Neural cell (in vitro differentiated cells): ENCODE measurements at regions not wholly inside any gene's neighbourhood (a gene's known extent, or its start where the extent isn't known, plus 50 kb on each side); places are given as distances from the start of the nearest gene placed in this dataset.

Source experiments
- H2AFZ ChIP-seq: fragments of 200-600, 300-800 bp; sonication (generic), shearing (Covaris generic); 2 replicates; pipeline ENCODE4 v1.6.0; 2014; ENCODE audit warnings: low read depth, mild to moderate bottlenecking, antibody characterized with exemption, low read length, moderate library complexity
- H3F3A ChIP-seq: fragments of 200-600 bp; shearing (Covaris generic); 2 replicates; pipeline ENCODE4 v1.6.1; 2016; ENCODE audit warnings: mild to moderate bottlenecking, moderate library complexity, mixed read lengths, antibody characterized with exemption, low read length; ENCODE audit not compliant: insufficient read depth, poor library complexity, severe bottlenecking
- H3K27ac ChIP-seq: fragments of 200-600, 300-800 bp; sonication (generic), shearing (Covaris generic); 2 replicates; pipeline ENCODE4 v1.5.1; 2014; ENCODE audit warnings: mild to moderate bottlenecking, low read length, moderate library complexity
- H3K27me3 ChIP-seq: fragments of 300-800, 200-600 bp; sonication (generic), shearing (Covaris generic); 2 replicates; pipeline ENCODE4 v1.6.0; 2014; ENCODE audit warnings: mild to moderate bottlenecking, low read depth, low read length, moderate library complexity; ENCODE audit not compliant: insufficient read depth
- H3K36me3 ChIP-seq: fragments of 300-800, 200-600 bp; sonication (generic), shearing (Covaris generic); 2 replicates; pipeline ENCODE4 v1.5.1; 2014; ENCODE audit warnings: mild to moderate bottlenecking, antibody characterized with exemption, low read length, moderate library complexity; ENCODE audit not compliant: insufficient read depth
- H3K4me2 ChIP-seq: fragments of 300-800, 200-600 bp; sonication (generic), shearing (Covaris generic); 2 replicates; pipeline ENCODE4 v1.6.0; 2014; ENCODE audit warnings: mild to moderate bottlenecking, low read length
- H3K4me3 ChIP-seq: fragments of 300-800, 200-600 bp; sonication (generic), shearing (Covaris generic); 2 replicates; pipeline ENCODE4 v1.5.1; 2014; ENCODE audit warnings: mild to moderate bottlenecking, low read length, moderate library complexity
- H3K79me2 ChIP-seq: fragments of 200-600 bp; shearing (Covaris generic); replicated peaks from 2 replicates; pipeline ENCODE4 v1.6.0; 2014; ENCODE audit warnings: mild to moderate bottlenecking, low read length, moderate library complexity; ENCODE audit not compliant: insufficient read depth
- H3K9ac ChIP-seq: fragments of 300-800, 200-600 bp; sonication (generic), shearing (Covaris generic); 2 replicates; pipeline ENCODE4 v1.6.1; 2016; ENCODE audit warnings: mild to moderate bottlenecking, low read length, mixed read lengths
- H3K9me2 ChIP-seq: fragments of 200-600 bp; shearing (Covaris generic); 2 replicates; pipeline ENCODE4 v1.6.1; 2016; ENCODE audit warnings: mild to moderate bottlenecking, low read length, mixed read lengths; ENCODE audit not compliant: insufficient read depth
- H3K9me3 ChIP-seq: fragments of 200-600, 300-800 bp; sonication (generic), shearing (Covaris generic); 2 replicates; pipeline ENCODE4 v1.6.1; 2016; ENCODE audit warnings: mild to moderate bottlenecking, mixed run types, low read length, moderate library complexity, mixed read lengths
- H4K20me1 ChIP-seq: fragments of 200-600 bp; shearing (Covaris generic); 2 replicates; pipeline ENCODE4 v1.6.1; 2016; ENCODE audit warnings: mild to moderate bottlenecking, mixed run types; ENCODE audit not compliant: insufficient read depth
- CTCF ChIP-seq: fragments of 450-650 bp; IDR thresholded peaks from 2 replicates; pipeline ENCODE4 v1.5.1; 2014; ENCODE audit warnings: antibody characterized with exemption, mild to moderate bottlenecking, moderate library complexity; ENCODE audit not compliant: poor library complexity, severe bottlenecking
- EP300 ChIP-seq: fragments of 450-650 bp; conservative IDR thresholded peaks from 2 replicates; pipeline ENCODE4 v1.6.1; 2014; ENCODE audit warnings: antibody characterized with exemption, mild to moderate bottlenecking, moderate library complexity; ENCODE audit not compliant: poor library complexity, severe bottlenecking
- EZH2 ChIP-seq: fragments of 200-600, 300-800 bp; shearing (Covaris generic), sonication (generic); IDR thresholded peaks from 2 replicates; pipeline ENCODE4 v1.6.1; 2014; ENCODE audit warnings: antibody characterized with exemption, low read length, borderline replicate concordance, mild to moderate bottlenecking; ENCODE audit not compliant: insufficient read depth, poor library complexity, severe bottlenecking
- MXI1 ChIP-seq: fragments of 450-650 bp; conservative IDR thresholded peaks from 2 replicates; pipeline ENCODE4 v1.6.1; 2014; ENCODE audit warnings: antibody characterized with exemption, mild to moderate bottlenecking; ENCODE audit not compliant: poor library complexity, severe bottlenecking
- POLR2AphosphoS5 ChIP-seq: IDR thresholded peaks from 2 replicates; pipeline ENCODE4 v1.6.1; 2012
- RAD21 ChIP-seq: fragments of 450-650 bp; conservative IDR thresholded peaks from 2 replicates; pipeline ENCODE4 v1.6.1; 2014; ENCODE audit warnings: antibody characterized with exemption, mild to moderate bottlenecking, moderate library complexity
- SMC3 ChIP-seq: fragments of 450-650 bp; conservative IDR thresholded peaks from 2 replicates; pipeline ENCODE4 v1.6.1; 2014; ENCODE audit warnings: antibody characterized with exemption, mild to moderate bottlenecking, moderate library complexity; ENCODE audit not compliant: poor library complexity
- TAF1 ChIP-seq: IDR thresholded peaks from 2 replicates; pipeline ENCODE4 v1.6.1; 2012; ENCODE audit warnings: low read depth
- TF ChIP-seq, protein P1 (sequence below): IDR thresholded peaks from 2 replicates; pipeline ENCODE4 v1.6.1; 2012; ENCODE audit warnings: borderline replicate concordance

DNA sequence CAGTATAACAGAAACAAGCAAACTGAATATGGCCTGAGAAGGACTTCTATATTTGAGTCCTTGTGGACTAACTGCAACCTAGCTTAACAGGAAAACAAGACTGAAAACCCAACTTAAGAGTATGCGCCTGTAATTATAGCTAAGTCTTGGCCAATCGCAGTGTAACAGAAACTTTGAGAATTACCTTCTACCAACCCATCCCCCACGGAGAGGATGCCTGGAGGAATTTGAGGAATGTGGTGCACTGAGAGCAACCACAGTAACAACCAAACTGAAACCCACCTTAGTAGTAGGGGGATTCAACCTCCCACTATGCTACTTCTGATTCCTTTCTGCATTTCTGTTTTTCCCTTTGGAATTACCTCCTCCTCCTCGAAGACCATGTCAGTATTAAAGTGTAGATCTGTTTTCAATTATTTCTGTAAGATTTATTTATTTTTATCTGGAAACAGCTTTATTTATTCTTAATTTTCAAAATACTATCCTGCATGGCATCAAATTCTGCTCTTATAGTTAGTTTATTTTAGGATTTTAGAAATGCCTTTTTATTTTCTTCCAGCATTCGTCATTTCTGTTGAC is 393.6 kb downstream of the KCNA4 start:
- Histone ChIP-seq H3K79me2 (no peaks in the 10 kb centered on the region), H4K20me1 (no peaks in the 10 kb centered on the region), H3K4me3 (no peak overlapping the region), H3K9ac (no peak overlapping the region), H3K27me3 (no peaks in the 10 kb centered on the region), H3K36me3 (no peaks in the 10 kb centered on the region), H3K9me3 (no peaks in the 10 kb centered on the region), H3F3A (no peaks in the 10 kb centered on the region), H2AFZ (no peak overlapping the region), H3K4me2 (no peak overlapping the region), H3K9me2 (no peaks in the 10 kb centered on the region), H3K27ac (no peak overlapping the region)
- no peak for TF ChIP-seq TAF1
- TF ChIP-seq CTCF = no peak
- TF ChIP-seq, protein P1, sequence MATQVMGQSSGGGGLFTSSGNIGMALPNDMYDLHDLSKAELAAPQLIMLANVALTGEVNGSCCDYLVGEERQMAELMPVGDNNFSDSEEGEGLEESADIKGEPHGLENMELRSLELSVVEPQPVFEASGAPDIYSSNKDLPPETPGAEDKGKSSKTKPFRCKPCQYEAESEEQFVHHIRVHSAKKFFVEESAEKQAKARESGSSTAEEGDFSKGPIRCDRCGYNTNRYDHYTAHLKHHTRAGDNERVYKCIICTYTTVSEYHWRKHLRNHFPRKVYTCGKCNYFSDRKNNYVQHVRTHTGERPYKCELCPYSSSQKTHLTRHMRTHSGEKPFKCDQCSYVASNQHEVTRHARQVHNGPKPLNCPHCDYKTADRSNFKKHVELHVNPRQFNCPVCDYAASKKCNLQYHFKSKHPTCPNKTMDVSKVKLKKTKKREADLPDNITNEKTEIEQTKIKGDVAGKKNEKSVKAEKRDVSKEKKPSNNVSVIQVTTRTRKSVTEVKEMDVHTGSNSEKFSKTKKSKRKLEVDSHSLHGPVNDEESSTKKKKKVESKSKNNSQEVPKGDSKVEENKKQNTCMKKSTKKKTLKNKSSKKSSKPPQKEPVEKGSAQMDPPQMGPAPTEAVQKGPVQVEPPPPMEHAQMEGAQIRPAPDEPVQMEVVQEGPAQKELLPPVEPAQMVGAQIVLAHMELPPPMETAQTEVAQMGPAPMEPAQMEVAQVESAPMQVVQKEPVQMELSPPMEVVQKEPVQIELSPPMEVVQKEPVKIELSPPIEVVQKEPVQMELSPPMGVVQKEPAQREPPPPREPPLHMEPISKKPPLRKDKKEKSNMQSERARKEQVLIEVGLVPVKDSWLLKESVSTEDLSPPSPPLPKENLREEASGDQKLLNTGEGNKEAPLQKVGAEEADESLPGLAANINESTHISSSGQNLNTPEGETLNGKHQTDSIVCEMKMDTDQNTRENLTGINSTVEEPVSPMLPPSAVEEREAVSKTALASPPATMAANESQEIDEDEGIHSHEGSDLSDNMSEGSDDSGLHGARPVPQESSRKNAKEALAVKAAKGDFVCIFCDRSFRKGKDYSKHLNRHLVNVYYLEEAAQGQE = no peak
- TF ChIP-seq SMC3 = no peak
- TF ChIP-seq EZH2 = no peak

DNA sequence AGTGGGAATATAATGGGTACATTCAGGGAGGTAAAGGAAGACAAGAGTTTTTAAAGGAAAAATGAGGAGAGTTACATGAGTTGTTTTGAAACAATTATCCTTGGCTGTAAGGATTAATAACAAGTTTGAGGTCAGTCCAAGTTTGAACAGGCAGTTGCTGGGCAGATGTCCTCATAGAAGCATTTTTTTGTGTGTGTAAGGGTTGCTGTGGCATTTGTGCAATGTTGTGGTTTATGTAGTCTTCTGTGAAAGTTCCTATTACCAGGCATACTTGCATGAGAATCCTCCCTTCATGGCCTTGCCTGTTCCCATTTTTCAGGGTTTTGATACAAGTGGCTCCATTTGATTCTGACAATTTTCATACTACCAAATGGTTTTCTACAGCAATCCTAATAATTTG is 400.2 kb downstream of the KCNA4 start:
- H2AFZ ChIP-seq = no peak overlapping the region
- no peaks in the 10 kb centered on the region for H3F3A ChIP-seq
- TF ChIP-seq RAD21 (no peak), SMC3 (no peak), MXI1 (no peak), TAF1 (no peak), EP300 (no peak), EZH2 (no peak), CTCF (no peak), POLR2AphosphoS5 (no peak)
- TF ChIP-seq, protein P1 = no peak

More for the DNA sequence above, 400.2 kb downstream of the KCNA4 start:
- H3K4me2 ChIP-seq = no peak overlapping the region
- H3K27me3 ChIP-seq = no peaks in the 10 kb centered on the region
- no peaks in the 10 kb centered on the region for H3K9me2 ChIP-seq
- H3K9me3 ChIP-seq = no peaks in the 10 kb centered on the region
- H3K4me3 ChIP-seq = no peak overlapping the region
- H3K9ac ChIP-seq = no peak overlapping the region
- no peaks in the 10 kb centered on the region for H4K20me1 ChIP-seq
- no peaks in the 10 kb centered on the region for H3K36me3 ChIP-seq
- H3K27ac ChIP-seq = no peak overlapping the region
- H3K79me2 ChIP-seq = no peaks in the 10 kb centered on the region
